ENCODE measurements at regions not wholly inside any gene's neighbourhood (a gene's known extent, or its start where the extent isn't known, plus 50 kb on each side); places are given as distances from the start of the nearest gene placed in this dataset.

- no peak for TF ChIP-seq CTCF (IDR thresholded peaks at IDR 0.05)
- no peak for TF ChIP-seq POLR2A (IDR thresholded peaks at IDR 0.05)
Measured at GRCh38 chr10:51020200-51020599, 54.1 kb upstream of the PRKG1 start.
